Adrenal gland (tissue), 5 donors: ENCODE measurements at regions not wholly inside any gene's neighbourhood (a gene's known extent, or its start where the extent isn't known, plus 50 kb on each side); places are given as distances from the start of the nearest gene placed in this dataset.

Experiments
- CTCF ChIP-seq, 6 experiments: fragments of 450-650 bp in 4 of 6; fragments of 200-600 bp in 2 of 6; sonication (generic) in 1 of 6; IDR thresholded peaks; 1 replicate in 5 of 6; 2 replicates in 1 of 6; pipeline versions ENCODE4 v1.5.1 to v1.8.0; 2016 to 2021; ENCODE audit warnings: antibody characterized with exemption in 6 of 6, mild to moderate bottlenecking in 2 of 6, moderate library complexity in 1 of 6
- POLR2A ChIP-seq, 2 donors: fragments of 450-650 bp; IDR thresholded peaks; one replicate each; pipeline ENCODE4 v1.6.1; 2017; ENCODE audit warnings: antibody characterized with exemption in 2 of 2, mild to moderate bottlenecking in 2 of 2, moderate library complexity in 1 of 2
- donor health status: DM: no; HTN: no; CAD: no.

GRCh38 chr3:86793786-86794185 lies 197.2 kb downstream of the VGLL3 start:
- no peak for TF ChIP-seq POLR2A (IDR thresholded peaks at IDR 0.05)
- TF ChIP-seq CTCF (IDR thresholded peaks at IDR 0.05) = no peak
